IPS-NIHi7 (cell line): ENCODE measurements at regions not wholly inside any gene's neighbourhood (a gene's known extent, or its start where the extent isn't known, plus 50 kb on each side); places are given as distances from the start of the nearest gene placed in this dataset.

ENCODE experiments used
- DNase-seq: peaks from one replicate; pipeline ENCODE4 v3.0.0; 2012; ENCODE audit warnings: mixed read lengths; ENCODE audit errors: extremely low spot score

DNA sequence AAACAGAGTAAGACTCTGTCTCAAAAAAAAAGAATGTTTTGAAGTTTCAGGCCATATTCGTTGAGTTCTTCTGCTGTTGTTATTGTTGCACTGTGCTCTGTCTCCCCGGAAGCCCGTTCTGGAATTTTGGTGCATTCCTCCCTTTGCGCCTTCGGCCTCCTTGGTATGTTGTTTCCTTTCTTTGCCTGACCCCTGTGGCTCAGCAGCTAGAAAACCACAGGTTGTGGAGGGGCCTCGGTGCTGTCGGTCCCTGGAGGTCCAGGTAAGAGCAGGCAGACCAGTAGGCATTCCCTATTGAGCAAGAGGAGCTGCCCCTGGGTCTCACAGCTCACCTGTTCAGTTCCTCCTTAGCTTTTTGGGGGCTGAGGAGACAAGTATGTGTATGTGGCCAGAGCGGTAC is 51.0 kb upstream of the DLG1 start:
- peak; percentile 52 for DNase-seq
